HG03066 (cell line): ENCODE measurements at regions not wholly inside any gene's neighbourhood (a gene's known extent, or its start where the extent isn't known, plus 50 kb on each side); places are given as distances from the start of the nearest gene placed in this dataset.

ENCODE experiments used
- ATAC-seq: cut with Tn5 transposase; IDR thresholded peaks from one replicate; pipeline ENCODE4 v1.9.1; 2021; ENCODE audit warnings: low read depth; ENCODE audit not compliant: unreplicated experiment

DNA sequence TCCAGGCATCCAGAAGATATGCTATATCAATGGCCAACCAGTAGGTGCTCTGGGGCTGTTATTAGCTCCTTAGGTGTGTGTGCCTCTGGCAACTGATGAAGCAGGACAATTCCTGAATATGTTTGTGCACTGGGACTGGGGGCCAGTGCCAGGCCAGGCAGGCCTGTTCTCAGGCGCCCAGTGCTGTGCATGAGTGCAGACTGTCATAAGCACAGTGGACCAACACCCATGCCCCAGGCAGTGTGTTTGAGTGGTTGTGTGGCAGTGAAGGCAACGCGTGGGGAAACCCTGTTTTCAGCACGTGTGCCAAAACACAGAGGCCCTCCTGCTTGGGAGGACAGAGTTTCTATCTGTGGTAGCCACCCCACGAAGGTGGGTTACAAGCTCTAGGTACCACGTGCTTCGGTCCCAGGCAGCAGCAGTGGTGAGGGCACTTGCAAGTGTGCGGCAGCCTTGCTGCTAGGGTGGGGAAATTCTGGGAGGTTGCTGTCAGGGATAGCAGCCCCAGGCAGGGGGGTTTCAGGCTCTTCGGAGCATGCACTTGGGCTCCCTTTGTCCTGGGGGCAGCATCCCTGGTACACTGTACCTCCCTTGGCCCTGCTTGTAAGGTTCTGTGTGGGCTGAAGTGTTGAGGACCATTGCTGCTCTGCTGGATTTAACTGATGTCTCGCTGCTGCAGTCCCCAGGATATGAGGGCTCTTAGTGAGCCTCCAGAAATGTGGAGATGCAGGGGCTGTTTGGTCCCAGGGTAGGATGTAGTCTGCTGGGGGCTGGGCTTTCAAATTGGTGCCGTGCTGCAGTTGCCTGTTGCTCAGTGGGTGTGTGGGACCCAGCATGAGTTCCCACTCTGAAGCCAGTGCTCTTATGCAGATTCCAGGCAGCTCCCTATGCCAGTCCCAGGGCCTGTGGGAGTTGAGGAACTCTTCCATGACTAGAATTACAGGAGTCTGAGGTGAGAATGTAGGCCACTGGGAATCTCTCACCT lies 280.9 kb downstream of the RPRM start:
- no peak for ATAC-seq

DNA sequence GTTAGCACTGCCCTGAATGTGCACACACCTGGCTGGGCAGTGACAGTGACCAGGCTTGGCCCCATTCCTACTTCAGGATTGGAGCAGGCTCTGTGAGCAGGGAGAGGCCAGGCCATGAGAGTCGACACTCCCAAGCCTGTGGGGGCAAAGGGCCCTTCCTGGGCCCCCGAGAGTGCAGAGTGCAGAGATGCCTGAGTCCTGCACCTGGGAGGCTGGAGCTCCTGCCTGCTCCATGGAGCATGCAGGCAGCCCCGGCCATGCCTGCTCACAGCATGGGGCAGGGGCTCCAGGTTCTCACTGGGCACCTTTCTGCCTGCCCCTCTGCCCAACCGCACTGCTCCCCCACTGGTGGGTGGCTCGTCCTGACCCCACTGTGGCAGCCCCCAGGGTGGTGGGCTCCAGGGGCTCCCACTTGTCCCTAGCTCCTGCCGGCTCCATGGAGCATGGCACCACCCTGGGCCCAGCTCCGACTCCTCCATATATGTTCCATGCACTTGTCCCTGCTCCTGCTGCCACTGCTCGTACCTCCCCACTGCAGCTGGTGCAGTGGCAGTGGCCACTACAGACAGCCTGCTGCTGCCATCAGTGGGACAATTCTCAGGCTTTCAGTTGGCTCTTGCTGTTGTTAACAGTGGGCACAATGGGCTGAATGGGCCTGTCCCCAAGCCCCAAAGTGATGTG lies 282.0 kb downstream of the RPRM start:
- no peak for ATAC-seq

DNA sequence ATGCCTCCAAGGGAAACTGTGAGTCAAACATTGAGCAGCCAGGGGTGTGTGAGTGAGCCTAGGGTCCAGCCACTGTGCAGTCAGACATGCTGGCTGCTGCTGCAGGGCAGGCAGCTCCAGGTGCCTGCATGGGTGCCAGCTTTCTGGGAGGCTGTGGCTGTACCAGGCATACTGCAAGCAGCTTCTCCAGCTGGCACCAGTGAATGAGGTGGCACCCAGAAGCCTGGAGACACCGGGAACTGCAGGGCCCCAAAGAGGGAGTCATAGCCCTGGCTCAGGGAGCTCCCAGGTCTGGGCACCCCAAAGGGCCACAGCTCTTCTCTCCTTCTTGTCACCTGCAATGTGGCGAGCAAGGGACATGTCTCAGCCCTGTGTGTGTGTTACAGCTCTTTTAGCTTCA lies 283.2 kb downstream of the RPRM start:
- ATAC-seq: no peak

DNA sequence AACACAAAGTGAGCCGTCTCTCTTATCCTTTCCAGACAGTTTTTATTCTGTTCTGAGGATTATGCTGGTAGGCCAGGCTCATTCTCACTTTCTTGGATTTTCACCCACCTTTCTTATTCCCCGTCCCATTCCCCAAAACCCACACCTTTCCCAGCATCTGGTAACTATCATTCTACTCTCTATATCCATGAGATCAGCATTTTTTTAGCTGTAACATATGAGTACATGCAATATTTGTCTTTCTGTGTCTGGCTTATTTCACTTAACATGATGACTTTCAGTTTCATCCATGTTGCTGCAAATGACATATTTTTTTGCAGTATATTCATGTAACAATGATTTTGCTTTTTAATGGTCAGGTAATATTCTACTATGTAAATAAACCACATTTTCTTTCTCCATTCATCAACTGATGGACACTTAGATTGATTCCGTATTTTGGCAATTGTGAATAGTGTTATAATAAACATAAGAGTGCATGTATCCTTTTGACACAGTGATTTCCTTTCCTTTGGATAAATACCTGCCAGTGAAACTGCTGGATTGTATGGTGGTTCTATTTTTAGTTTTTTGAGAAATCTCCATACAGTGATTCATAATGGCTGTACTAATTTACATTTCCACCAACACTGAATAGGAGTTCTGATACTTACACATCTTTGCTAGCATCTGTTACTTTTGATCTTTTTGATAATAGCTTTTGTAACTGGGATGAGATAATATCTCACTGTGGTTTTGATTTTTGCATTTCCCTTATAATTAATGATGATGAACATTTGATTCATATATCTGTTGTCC lies 289.3 kb downstream of the RPRM start:
- ATAC-seq: no peak

DNA sequence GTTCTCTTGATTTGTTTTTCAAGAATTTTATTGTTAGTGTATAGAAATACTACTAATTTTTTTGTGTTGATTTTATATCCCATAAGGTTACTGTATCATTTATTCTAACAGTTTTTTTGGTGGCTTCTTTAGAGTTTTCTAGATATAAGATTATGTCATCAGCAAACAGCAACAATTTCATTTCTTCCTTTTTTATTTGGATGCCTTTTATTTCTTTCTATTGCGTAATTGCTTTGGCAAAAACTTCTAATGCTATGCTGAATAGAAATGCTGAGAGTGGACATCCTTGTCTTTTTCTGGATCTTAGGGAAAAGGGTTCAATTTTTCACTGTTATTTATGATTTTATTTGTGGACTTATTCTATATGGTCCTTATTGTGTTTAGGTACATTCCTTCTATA lies 298.8 kb downstream of the RPRM start:
- no peak for ATAC-seq

DNA sequence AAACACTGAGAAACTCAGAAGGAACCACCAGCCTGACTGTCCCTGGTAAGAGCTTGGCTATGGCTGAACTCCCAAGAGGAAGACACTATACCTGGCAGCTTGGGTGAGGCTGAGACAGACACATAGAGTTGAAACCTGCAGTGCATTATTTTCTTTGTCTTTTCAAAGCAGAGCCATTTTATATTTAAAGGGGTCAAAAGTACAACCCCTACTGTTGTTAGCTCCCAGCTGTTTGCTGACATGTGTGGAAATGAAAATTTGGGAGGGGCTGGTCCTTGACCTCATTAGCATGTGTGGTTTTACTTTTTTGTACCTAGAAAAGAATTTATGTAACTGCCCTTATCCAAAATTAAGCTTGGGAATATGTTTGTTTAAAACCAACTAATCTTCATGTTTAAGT lies 309.0 kb downstream of the RPRM start:
- no peak for ATAC-seq

DNA sequence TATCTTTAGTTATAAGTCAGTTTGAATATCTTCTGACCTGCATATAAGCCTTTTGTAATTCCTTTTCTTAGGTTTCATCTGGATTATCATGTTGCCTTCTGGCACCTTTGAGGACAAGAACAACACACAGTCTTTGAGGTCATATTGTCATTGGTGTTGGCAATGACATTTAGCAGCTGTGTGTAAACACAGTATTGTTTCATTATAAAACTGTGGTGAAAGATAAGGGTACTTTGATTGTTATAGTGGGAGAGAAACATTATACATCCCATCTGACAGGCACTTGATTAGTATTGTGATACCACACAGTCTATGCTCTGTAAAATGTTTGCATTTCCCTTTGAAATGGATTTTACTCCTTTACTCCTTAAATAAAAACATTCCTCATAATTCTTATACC lies 313.5 kb downstream of the RPRM start:
- no peak for ATAC-seq

DNA sequence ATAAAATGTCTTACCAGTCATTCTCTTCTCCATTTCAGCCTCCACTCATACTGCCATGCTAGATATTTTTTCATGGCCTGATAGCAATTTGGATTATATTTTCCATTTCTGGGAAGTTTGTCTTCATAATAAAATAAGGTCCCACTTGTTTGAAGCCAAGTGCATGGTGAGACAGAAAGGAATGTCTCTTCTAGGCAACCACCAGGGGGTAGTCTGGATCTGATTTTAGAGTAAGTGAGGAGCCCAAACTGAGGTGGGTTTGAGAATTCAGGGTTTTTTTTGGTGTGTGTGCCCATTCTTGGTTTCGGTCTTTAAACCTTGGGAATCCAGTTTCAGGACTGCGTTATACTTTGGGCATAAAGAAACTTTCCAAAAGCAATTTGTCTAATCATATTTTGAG lies 315.5 kb downstream of the RPRM start:
- peak; percentile 60 for ATAC-seq

DNA sequence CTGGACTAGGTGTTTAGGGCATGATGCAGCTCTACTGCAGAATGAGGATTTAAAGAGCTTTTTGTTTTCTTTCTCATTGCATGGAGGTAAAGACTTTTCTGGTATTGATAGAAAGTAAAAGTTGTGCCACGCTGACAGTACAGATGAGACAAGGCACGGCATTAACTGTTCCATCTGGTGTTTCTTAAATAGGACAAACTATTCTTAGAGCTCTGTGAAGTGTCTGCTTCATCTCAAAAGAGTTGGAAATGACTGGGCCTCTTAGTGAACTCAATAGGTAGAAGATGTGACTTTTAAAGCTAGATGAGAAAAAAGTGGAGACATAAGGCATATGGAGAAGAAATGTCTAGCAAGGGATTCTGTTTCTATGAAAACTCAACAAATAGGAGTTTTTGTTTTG lies 321.8 kb downstream of the RPRM start:
- ATAC-seq: no peak

DNA sequence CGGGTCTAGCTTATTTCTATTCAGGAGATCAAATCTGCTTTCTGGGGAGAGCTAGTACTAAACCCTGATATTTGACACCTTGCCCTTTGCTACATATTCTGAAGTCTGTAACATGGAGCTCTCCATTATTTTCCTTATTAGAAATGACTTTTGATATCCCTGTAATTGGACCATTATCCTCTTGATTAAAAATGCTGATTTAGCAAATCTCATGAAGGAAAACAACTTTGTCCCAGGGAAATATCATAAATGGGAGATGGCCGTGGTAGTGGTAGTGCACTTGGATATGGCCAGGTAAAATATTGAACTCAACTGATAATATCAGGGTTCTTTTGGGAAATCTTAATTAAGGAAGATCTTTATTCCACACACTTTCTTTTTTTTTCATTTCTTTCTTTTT lies 326.5 kb downstream of the RPRM start:
- no peak for ATAC-seq

DNA sequence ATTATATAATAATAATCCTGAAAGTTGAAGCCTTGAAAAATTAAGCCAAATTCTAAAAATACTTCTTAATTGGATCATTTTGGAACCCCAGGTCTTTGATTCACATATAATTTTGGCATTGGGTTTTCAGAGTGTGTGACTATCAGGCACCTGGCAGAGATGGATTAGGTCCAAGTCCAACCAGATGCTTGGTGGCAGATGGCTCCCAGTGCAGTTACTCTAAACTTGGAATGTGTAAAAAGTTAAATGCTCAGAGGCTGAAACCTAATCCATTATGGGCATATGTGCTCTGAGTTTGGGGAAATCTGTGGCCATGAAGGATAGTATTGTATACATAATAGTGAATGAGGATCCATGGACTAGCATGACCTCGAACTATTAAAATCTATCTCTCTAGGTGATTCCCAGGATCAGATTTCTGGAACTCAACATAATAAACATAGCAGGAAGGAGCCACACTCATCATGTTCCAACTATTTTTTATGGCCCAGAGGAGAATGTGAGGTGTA lies 333.0 kb downstream of the RPRM start:
- no peak for ATAC-seq

DNA sequence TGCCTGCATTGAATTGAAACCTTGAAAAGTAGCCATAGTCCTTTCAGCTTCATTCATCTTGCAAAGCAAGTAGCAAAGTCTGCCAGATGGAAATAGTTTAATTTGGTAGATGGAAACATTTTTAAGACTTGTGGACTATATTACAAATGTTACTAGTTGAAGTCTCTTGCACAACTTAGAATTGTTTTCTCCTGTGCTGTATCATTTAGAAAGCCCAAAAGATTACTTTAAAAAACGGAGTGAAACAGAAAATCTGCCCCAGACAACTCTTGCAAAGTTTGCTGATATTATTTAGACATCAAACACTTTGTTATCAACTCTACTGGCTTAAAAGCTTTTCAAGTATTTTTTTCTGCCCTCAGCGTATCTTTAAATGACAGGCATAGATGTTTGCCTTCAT lies 335.0 kb downstream of the RPRM start:
- ATAC-seq: no peak

DNA sequence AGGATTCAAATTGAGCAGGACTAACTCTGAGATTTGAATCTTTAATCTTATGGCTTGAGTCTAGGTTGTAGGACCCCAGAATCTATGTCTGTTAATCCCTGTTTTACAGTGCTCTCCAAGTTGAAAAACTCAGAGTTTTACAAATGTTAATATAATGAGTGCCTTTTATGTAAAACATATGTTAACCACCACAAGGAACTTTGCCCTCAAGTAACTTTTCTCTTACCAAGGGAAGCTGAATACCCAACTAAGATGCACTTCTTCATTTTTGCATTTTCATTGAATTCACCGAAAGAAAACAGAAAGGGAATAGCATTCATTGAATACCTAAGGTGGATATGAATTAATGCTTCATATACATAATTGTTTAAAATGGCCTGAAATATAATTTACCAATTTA lies 338.1 kb downstream of the RPRM start:
- ATAC-seq: no peak

DNA sequence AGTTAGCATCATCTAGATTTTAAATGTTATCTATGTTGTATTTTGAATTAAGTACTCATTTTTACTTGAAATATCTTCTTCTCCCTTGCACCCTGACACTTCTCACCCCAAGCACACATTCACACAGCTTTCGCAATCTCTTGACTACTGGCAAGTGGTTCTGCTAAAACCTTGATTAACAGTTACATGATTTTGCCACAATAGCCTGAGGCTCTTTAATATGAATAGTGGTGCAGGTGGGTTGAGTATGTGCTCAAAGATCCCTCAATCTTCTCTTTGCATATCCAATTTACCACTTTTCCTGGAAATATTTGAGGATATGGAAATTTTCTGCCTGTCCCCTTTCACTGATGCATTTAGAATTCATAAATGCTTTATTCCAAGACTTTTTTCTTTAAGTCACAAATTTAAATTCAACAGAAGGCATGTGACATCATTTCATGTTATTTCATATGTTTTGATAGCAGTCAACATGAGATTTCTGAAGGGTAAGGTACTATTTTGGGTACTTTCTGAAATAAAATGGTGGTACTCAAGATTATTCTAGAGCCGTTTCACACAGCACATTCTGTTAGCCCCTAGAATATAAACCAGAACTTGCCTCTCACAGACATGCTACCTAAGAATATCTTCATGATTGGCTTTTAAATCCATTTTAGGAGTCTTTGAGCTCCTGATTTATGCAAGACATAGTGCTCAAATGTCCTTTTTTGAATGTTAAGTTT lies 339.7 kb downstream of the RPRM start:
- no peak for ATAC-seq

DNA sequence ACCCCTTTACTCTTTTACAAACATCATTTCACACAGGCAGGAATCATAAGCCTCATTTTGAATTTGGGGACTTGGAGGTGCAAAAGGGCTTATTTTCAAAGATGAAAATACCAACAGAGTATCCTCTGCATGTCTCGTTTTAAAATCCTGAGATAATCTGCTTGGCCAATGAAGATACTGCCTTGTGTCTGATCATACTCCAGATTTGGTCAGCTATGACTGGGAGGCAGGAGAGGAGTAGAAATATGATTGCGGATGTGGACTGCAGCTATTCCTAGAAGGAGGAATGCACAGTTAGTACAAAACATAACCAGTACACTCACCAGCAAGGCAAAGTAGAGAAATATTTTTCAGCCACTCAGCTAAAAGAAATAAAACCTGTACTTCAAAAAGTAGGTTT lies 342.3 kb downstream of the RPRM start:
- no peak for ATAC-seq

DNA sequence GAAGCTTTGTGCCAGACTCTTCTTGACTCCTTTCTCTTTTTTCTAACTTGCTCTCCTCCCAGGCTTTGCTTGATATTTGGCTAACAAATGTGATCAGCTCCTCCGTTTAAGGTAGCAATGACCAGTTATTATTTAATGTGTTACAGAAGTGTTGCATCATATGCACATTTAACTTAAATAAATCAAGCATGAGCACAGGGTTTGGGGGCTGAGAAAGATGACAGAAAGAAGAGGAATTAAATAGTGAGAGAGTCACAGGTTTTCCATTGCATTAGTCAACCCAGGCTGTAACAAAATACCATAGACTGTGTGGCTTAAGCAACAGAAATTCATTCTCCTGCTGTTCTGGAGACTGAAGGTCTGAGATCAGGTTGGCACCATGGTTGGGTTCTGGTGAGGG lies 343.8 kb downstream of the RPRM start:
- ATAC-seq: no peak

DNA sequence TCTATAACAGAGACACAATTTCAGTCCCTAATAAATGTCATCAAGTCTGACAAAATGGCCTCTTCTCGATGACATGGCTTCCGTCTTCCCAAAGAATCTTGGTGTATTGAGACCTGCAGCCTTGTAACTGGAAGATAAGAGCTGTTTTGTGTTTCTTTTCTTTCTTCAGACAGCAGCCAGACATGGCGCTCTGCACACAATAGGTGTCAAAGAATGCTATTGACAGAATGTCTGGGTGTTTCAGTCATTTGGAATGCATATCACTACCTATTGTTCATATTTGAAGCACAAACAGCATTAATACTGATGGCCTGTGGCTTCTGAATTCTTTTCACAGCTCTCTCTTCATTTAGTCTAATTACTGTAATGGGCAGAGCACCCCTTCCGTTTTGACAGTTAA lies 344.8 kb downstream of the RPRM start:
- ATAC-seq: no peak

DNA sequence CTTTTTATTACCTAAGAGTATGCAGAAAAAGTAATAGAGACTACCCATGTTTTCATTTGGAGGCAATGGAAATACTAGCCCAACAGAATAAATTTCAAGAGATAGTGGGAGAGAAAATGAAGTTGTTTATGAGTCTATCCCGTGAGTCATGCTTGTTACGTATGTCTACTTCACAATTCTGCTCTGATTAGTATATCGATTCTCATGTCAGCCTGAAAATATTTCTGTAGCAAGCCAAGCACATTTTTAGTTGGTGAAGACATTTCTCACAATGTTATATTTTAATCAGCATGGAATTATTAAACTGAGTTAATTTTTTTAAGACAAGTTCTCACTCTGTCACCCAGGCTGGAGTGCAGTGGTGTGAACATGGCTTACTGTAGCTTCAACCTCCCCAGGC lies 346.1 kb downstream of the RPRM start:
- ATAC-seq: no peak

DNA sequence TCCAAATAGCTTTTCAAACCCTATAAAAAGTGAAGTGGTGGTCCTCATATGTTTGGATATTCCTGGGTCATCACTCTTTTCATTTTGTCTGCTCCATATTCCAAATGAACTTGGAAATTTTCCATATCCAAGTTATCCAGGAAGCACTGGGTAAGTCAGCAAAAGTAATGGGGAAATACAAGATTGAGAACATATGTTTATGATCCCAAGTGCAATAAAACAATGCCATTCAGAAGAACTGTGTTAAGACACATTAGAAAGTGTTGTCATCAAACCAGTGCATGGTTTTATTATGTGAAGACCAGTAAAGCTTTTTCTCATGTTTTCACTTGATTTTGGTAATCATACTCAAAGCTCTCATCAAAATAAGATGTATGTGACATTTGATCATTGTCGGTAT lies 363.4 kb downstream of the RPRM start:
- no peak for ATAC-seq

DNA sequence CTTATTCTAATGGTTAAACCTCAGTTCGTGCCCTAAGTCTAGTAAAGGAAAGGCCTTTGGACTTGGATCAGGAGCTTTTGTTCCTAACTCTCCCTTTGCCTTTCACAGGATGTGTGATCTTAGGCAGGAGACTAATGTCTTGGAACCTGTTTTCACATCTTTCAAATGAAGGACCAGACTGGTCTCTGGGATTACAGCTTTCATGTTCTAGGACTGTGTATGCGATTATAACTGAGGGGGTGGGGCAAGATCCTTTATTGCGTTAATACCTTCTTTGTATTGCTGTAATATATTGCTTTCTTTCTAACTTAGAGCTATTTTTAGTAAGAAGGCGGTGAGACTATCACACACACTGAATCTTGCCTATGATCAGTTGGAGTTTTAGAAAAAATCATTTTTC lies 368.1 kb downstream of the RPRM start:
- no peak for ATAC-seq
